NT2/D1 (cell line): ENCODE measurements at regions not wholly inside any gene's neighbourhood (a gene's known extent, or its start where the extent isn't known, plus 50 kb on each side); places are given as distances from the start of the nearest gene placed in this dataset.

Experiments used
- DNase-seq: peaks from one replicate; pipeline ENCODE4 v3.0.0-alpha.2; 2011; ENCODE audit warnings: low read depth, low spot score
- H3K27me3 ChIP-seq: 2 replicates; pipeline ENCODE4 v1.6.0; 2011; ENCODE audit warnings: mild to moderate bottlenecking; ENCODE audit not compliant: insufficient read length, insufficient read depth
- H3K36me3 ChIP-seq: 2 replicates; pipeline ENCODE4 v1.6.1; 2011; ENCODE audit warnings: mild to moderate bottlenecking, low read length, mixed read lengths; ENCODE audit not compliant: insufficient read depth, insufficient read length
- H3K4me1 ChIP-seq: 2 replicates; pipeline ENCODE4 v1.5.1; 2011; ENCODE audit not compliant: insufficient read depth, insufficient read length
- H3K4me3 ChIP-seq: 2 replicates; pipeline ENCODE4 v1.5.1; 2011; ENCODE audit warnings: low read depth; ENCODE audit not compliant: insufficient read length
- H3K9ac ChIP-seq: 2 replicates; pipeline ENCODE4 v1.6.0; 2011; ENCODE audit warnings: low read depth; ENCODE audit not compliant: insufficient read length
- H3K9me3 ChIP-seq: 2 replicates; pipeline ENCODE4 v1.5.1; 2011; ENCODE audit warnings: mild to moderate bottlenecking, low read length; ENCODE audit not compliant: insufficient read depth
- SUZ12 ChIP-seq: IDR thresholded peaks from 2 replicates; pipeline ENCODE4 v1.6.1; 2011; ENCODE audit not compliant: insufficient read length, insufficient read depth; ENCODE audit errors: extremely low read depth
- YY1 ChIP-seq: IDR thresholded peaks from 2 replicates; pipeline ENCODE4 v1.6.1; 2011; ENCODE audit not compliant: insufficient read length, insufficient read depth
- ZNF274 ChIP-seq: IDR thresholded peaks from 2 replicates; pipeline ENCODE4 v1.6.1; 2011; ENCODE audit warnings: mild to moderate bottlenecking, low read depth, low read length

DNA sequence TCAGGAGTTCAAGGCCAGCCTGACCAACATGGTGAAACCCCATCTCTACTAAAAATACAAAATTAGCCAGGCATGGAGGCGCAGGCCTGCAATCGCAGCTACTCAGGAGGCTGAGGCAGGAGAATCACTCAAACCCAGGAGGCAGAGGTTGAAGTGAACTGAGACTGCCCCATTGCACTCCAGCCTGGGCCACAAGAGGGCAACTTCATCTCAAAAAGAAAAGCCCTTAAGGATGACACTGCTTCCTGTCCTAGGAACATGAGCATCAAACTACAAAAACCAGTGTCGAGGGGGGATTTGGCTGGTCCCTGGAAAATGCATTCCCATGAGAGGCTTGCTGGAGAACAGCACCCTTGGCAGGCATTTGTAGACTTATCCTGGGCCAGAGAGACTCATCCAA lies 449.5 kb upstream of the PSMD7 start:
- no peak for TF ChIP-seq SUZ12
- no peak for TF ChIP-seq YY1
- TF ChIP-seq ZNF274: no peak
- DNase-seq: no peak
- H3K9ac ChIP-seq: no peak overlapping the region
- no peaks in the 10 kb centered on the region for H3K9me3 ChIP-seq
- no peaks in the 10 kb centered on the region for H3K4me1 ChIP-seq
- no peaks in the 10 kb centered on the region for H3K36me3 ChIP-seq
- H3K4me3 ChIP-seq: no peak overlapping the region
- H3K27me3 ChIP-seq: no peaks in the 10 kb centered on the region

DNA sequence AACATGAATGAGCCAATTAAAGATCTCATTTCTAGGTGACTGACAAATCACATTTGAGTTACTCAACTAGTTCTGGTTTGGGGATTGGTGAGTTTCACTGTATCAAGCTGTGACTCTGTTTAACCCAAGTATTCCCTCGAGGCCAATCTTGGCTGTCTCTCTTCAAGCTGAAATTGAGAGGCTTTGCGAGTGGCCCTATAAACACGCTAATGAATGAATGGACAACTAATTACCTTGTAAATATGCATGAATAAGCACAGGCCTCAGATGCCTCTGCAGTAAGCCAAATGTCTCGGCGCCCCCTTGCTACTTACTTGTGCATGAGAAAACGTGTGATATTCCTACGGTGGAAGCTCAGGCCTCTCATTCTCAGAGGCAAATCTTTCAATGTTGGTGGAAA lies 450.3 kb upstream of the PSMD7 start:
- Histone ChIP-seq H3K9me3 (no peaks in the 10 kb centered on the region), H3K27me3 (no peaks in the 10 kb centered on the region), H3K4me3 (no peak overlapping the region), H3K4me1 (no peaks in the 10 kb centered on the region), H3K36me3 (no peaks in the 10 kb centered on the region), H3K9ac (no peak overlapping the region)
- peak; percentile 15 for DNase-seq
- TF ChIP-seq ZNF274: no peak
- no peak for TF ChIP-seq YY1
- no peak for TF ChIP-seq SUZ12

DNA sequence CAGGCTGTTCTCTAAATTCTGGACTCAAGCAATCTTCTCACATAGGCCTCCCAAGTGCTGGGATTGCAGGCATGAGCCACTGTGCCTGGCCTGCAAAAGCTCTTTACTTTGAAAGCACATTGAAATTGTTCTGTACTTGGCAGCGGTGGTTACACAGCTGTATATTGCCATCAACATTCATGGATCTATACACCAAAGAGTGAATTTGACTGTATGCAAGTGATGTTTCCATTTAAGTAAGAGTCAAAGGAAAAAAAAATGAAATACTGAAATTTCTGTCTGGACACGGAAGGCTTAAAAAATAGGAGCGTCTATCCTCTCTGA lies 450.6 kb upstream of the PSMD7 start:
- Histone ChIP-seq H3K36me3 (no peaks in the 10 kb centered on the region), H3K27me3 (no peaks in the 10 kb centered on the region), H3K4me3 (no peak overlapping the region), H3K9me3 (no peaks in the 10 kb centered on the region), H3K9ac (no peak overlapping the region), H3K4me1 (no peaks in the 10 kb centered on the region)
- TF ChIP-seq SUZ12 (no peak), YY1 (no peak), ZNF274 (no peak)
- DNase-seq: no peak

- Histone ChIP-seq H3K9me3 (no peaks in the 10 kb centered on the region), H3K4me3 (no peak overlapping the region), H3K4me1 (no peaks in the 10 kb centered on the region), H3K36me3 (no peaks in the 10 kb centered on the region), H3K27me3 (no peaks in the 10 kb centered on the region), H3K9ac (no peak overlapping the region)
- DNase-seq: no peak
- TF ChIP-seq ZNF274 (no peak), SUZ12 (no peak), YY1 (no peak)
Measured at GRCh38 chr16:73845238-73846006, 451.2 kb upstream of the PSMD7 start.

DNA sequence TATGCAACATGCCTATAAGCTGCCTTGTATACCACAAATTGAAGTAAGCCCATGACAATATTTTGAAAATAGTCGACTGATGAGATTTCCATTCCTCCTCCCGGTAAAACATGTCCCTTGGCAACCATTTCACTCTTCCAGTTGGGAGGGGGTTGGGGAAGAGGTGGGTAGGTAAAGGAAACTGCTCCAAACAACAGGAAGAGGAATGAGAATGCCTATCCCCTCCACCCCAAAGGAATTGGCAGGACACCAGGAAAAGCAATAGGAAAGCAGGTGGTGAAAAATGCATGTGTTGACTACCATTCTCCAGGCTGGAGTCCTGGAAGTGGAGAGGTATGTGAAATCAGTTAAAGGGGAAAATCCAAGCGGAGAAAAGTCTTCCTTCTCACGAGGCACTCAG lies 455.9 kb upstream of the PSMD7 start:
- TF ChIP-seq SUZ12: no peak
- TF ChIP-seq ZNF274: no peak
- TF ChIP-seq YY1: no peak
- Histone ChIP-seq H3K36me3 (no peaks in the 10 kb centered on the region), H3K9me3 (no peaks in the 10 kb centered on the region), H3K4me1 (no peaks in the 10 kb centered on the region), H3K4me3 (no peak overlapping the region), H3K9ac (no peak overlapping the region), H3K27me3 (no peaks in the 10 kb centered on the region)
- DNase-seq: no peak

GRCh38 chr16:73831220-73831619 lies 465.4 kb upstream of the PSMD7 start:
- no peaks in the 10 kb centered on the region for H3K4me1 ChIP-seq
- no peaks in the 10 kb centered on the region for H3K36me3 ChIP-seq
- no peak overlapping the region for H3K9ac ChIP-seq
- DNase-seq: no peak
- H3K4me3 ChIP-seq: no peak overlapping the region
- TF ChIP-seq ZNF274: no peak
- TF ChIP-seq YY1: no peak
- TF ChIP-seq SUZ12: no peak
- H3K9me3 ChIP-seq: peaks cover 14% of the 10 kb centered on the region; the same call in 1 of the 2 replicates
- no peaks in the 10 kb centered on the region for H3K27me3 ChIP-seq

DNA sequence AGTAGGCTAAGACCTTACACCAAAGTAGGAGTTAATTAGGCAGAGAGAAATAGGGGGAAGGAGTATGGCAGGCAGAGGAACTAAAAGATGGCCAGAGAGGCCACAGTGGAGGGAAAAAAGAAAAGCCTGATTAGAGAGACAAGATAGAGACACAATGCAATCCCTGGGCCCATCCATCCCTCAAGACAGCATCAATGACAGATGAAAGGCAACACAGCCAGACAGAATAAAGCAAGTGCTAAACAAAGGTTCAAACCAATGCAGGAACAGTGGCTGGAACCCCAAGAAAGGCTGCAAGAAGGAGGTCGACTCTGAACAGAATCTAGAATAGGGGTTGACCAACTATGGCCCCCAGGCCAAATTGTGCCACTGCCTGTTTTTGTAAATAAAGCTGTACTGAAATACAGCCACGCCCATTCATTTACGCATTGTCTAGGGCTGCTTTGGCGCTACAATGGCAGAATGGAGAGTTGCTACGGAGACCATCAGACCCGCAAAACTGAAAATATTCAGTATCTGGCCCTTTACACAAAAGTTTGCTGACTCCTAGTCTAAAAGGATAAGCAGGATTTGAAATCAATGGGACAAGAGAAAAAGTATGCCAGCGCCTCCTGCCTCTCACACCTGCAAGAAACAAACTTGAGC lies 473.3 kb upstream of the PSMD7 start:
- TF ChIP-seq YY1: no peak
- no peak for TF ChIP-seq SUZ12
- no peak for TF ChIP-seq ZNF274
- H3K9ac ChIP-seq: no peak overlapping the region
- no peak for DNase-seq
- no peak overlapping the region for H3K4me3 ChIP-seq
- H3K27me3 ChIP-seq: no peaks in the 10 kb centered on the region
- H3K36me3 ChIP-seq: no peaks in the 10 kb centered on the region
- peaks cover 10% of the 10 kb centered on the region; the same call in 1 of the 2 replicates for H3K9me3 ChIP-seq
- no peaks in the 10 kb centered on the region for H3K4me1 ChIP-seq
